GM21576 (cell line): ENCODE measurements at regions not wholly inside any gene's neighbourhood (a gene's known extent, or its start where the extent isn't known, plus 50 kb on each side); places are given as distances from the start of the nearest gene placed in this dataset.
"Not testable (repeated sequence)": the region's sequence is repeated elsewhere in the genome, so short reads cannot be mapped to it uniquely, and the experiment has no call there.

Source experiments
- ATAC-seq: cut with Tn5 transposase; IDR thresholded peaks from one replicate; pipeline ENCODE4 v1.9.1; 2021; ENCODE audit warnings: mild to moderate bottlenecking, moderate library complexity; ENCODE audit not compliant: unreplicated experiment

GRCh38 chr16:51237861-51238378 is 86.8 kb upstream of the SALL1 start:
- no peak for ATAC-seq

DNA sequence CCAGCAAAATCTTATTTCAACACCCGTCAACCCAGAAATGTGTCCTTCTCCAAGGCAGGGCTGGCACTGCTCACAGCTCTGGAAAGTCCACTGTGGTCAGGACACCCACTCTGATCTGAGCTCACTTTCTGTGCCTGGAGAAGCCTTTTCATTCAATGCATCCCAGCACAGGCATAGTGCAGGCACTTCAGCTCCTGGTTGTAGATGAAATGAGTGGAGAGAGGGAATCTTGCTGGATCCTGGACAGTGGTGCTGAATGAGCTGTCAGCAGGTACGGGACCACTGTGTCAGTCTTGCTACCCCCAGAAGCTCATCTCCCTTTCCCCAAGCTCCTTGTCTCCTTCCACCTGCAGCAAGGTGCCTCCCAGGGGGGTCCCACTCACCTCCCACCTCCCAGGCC is 86.1 kb upstream of the SALL1 start:
- no peak for ATAC-seq

GRCh38 chr16:51236583-51236982 is 85.5 kb upstream of the SALL1 start:
- ATAC-seq: no peak

DNA sequence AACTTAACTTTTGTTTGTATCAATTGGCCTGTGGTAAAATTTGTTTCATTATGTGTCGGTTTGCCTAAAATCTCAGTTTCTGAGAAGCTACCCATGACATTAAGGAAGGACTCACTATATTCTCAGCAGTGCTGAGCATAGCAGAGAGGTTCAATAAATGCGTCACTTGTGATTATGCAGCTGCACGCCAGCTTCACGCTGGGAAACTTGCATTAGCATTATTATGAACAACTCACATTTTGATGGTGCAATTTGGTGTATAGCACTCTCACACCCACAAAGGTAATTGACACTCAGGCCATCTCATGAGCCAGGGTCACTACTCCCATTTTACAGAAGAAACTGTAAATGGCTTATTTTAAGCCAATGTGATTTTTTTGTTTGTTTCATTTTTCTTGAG is 80.6 kb upstream of the SALL1 start:
- no peak for ATAC-seq

DNA sequence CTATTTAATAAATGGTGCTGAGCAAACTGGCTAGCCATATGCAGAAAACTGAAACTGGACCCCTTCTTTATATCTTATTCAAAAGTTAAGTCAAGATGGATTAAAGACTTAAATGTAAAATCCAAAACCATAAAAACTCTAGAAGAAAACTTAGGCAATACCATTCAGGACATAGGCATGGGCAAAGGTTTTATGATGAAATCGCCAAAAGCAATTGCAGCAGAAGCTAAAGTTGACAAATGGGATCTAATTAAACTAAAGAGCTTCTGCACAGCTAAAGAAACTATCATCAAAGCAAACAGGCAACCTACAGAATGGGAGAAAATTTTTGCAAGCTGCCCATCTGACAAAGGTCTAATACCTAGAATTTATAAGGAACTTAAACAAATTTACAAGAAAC is 79.0 kb upstream of the SALL1 start:
- not testable (repeated sequence) for ATAC-seq

GRCh38 chr16:51228097-51228659 is 77.1 kb upstream of the SALL1 start:
- ATAC-seq: no peak

DNA sequence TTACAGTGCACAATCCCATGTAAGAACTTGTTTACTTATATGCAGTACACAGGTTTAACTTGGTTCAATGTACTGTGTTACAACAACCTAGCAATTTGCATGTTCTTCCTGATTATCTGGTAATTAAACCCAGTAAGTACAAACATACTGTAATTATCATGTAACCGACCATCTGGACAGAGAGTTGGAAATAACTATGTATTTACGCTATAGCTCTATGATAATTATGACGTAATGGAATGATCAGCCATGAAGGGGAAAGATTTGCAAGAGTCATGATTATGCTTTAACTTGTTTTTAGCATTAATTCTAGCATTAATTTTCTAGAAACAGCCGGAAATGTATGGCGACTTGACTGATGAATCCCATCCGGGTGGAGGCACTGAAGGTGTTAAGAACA is 74.8 kb upstream of the SALL1 start:
- ATAC-seq: no peak

DNA sequence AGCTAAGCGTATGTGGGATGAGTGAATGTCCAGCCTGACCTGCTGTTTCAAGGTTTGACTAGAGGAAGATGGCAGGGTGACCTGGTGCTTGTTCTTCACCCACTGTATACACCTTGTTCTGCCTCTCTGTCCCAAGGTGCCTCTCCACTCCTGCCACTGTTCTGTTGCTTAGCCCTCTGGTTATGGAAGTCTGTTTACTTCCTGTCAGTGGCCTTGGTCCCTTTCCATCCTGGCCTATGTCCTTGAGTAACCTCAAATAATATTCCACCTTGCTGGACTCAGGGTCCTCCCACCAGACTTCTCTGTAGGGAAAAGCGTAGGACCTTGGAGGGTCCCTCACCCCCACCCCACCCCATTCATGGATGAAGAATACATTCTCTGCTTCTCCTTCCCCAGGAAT is 73.2 kb upstream of the SALL1 start:
- ATAC-seq: no peak

DNA sequence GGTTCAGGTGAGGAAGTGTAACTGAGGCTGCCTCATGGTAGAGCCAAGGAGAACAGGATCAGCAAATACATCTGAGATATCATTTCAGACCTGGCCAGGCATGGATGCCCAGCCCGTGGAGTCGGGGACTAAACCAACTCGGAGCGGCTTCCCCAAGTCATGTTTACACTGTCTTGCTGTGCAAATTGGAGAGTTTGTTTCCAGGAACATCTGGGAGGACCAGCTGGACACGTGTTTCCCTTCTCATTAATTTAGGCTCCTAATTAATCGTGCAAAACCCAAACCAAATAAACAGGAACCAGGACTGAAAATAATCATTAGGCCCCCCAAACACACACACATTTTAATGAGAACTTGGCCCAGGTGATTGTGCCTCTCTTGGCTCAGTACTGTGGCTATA is 70.9 kb upstream of the SALL1 start:
- no peak for ATAC-seq

DNA sequence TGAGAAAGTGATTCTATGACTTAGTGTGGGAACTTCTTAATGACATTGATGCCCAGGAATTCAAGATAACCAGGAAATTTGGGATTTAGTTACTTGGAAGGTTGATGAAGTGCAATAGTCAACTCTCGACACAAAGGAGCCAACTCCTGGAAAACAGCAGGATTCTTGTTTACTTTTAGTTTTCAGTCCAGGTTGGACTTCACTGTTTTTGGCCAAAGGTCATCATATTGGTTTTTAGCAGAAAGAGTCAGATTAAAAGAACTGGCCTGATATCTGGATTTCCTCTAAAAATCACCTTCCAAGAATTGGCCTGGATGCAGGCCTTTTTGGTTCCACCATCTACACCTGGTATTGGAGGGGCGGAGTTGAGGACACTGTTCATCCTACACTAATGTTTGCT is 60.1 kb upstream of the SALL1 start:
- ATAC-seq: no peak

DNA sequence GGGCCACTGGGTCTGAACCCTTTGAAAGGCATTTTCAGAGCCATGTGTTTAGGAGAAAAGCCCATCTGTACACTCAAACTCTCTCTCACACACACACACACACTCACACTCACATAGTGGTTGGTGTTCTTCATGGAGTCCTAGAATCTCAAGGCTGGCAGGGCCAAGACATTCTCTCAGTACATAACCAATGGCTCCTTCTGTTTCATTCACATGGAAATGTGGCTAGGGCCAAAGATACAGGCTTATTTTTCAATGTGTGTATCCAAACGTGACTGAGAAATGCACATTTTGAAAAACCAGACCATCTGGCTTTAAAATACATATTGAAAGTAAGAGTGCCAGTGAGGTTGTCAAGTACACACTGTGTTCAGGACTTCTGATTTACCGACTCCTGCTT is 59.0 kb upstream of the SALL1 start:
- ATAC-seq: no peak

DNA sequence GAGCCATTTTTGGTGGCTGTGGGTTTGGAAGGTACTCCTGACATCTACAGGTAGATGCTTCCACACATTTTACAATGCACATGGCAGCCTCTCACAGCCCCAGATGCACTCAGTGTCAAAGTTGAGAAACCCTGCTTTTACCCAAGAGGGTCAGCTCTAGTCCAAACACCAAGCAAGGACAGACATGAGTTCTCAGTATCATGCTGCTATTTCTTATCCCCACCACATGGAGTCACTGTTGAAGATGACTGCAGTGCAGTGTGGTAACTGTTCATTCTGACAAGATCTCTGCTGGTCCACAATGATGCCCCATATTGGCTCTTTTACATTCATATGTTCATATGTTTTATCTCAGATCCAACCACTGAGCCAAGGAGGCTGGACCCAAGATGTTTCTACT is 50.5 kb upstream of the SALL1 start:
- no peak for ATAC-seq
